ENCODE measurements at regions not wholly inside any gene's neighbourhood (a gene's known extent, or its start where the extent isn't known, plus 50 kb on each side); places are given as distances from the start of the nearest gene placed in this dataset.

GRCh38 chr6:21502682-21503081 lies 90.9 kb upstream of the SOX4 start:
- no peaks in the 10 kb centered on the region for H3K4me1 ChIP-seq
- no peaks in the 10 kb centered on the region for H3K36me3 ChIP-seq
- TF ChIP-seq EP300 (IDR thresholded peaks at IDR 0.05) (no peak), POLR2AphosphoS5 (IDR thresholded peaks at IDR 0.05) (no peak), POLR2A (IDR thresholded peaks at IDR 0.05) (no peak)
- TF ChIP-seq, protein P1, sequence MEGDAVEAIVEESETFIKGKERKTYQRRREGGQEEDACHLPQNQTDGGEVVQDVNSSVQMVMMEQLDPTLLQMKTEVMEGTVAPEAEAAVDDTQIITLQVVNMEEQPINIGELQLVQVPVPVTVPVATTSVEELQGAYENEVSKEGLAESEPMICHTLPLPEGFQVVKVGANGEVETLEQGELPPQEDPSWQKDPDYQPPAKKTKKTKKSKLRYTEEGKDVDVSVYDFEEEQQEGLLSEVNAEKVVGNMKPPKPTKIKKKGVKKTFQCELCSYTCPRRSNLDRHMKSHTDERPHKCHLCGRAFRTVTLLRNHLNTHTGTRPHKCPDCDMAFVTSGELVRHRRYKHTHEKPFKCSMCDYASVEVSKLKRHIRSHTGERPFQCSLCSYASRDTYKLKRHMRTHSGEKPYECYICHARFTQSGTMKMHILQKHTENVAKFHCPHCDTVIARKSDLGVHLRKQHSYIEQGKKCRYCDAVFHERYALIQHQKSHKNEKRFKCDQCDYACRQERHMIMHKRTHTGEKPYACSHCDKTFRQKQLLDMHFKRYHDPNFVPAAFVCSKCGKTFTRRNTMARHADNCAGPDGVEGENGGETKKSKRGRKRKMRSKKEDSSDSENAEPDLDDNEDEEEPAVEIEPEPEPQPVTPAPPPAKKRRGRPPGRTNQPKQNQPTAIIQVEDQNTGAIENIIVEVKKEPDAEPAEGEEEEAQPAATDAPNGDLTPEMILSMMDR (IDR thresholded peaks at IDR 0.05): no peak
- no peaks in the 10 kb centered on the region for H3K27me3 ChIP-seq
- 100% methylated on average over 1 of the region's 1 CpG for WGBS, 2 donors (ENCODE audit: low coverage in 1 of 2)
- no peak for ATAC-seq
- H3K27ac ChIP-seq: no peak overlapping the region
- no peak overlapping the region for H3K4me3 ChIP-seq
- H3K9me3 ChIP-seq: peaks cover 0 to 4% (median 0%) of the 10 kb centered on the region in 3 donors

- Histone ChIP-seq H3K27ac (no peak overlapping the region), H3K4me1 (no peaks in the 10 kb centered on the region), H3K9me3 (peaks cover 0 to 4% (median 0%) of the 10 kb centered on the region in 3 donors), H3K4me3 (no peak overlapping the region), H3K36me3 (no peaks in the 10 kb centered on the region), H3K27me3 (no peaks in the 10 kb centered on the region)
- WGBS, 2 donors (ENCODE audit: low coverage in 1 of 2): 35 to 46% methylated on average over 4 of the region's 6 CpGs
- no peak for ATAC-seq
- TF ChIP-seq POLR2A (IDR thresholded peaks at IDR 0.05) (no peak), POLR2AphosphoS5 (IDR thresholded peaks at IDR 0.05) (no peak), EP300 (IDR thresholded peaks at IDR 0.05) (no peak)
- TF ChIP-seq, protein P1 (IDR thresholded peaks at IDR 0.05): no peak
Measured at GRCh38 chr6:21504790-21505189, 88.8 kb upstream of the SOX4 start.

GRCh38 chr6:21505574-21505990 lies 88.0 kb upstream of the SOX4 start:
- ATAC-seq: no peak
- Histone ChIP-seq H3K36me3 (no peaks in the 10 kb centered on the region), H3K4me1 (no peaks in the 10 kb centered on the region), H3K27me3 (no peaks in the 10 kb centered on the region), H3K9me3 (peaks cover 0 to 4% (median 0%) of the 10 kb centered on the region in 3 donors), H3K27ac (no peak overlapping the region), H3K4me3 (no peak overlapping the region)
- 89 to 96% methylated on average over 5 of the region's 5 CpGs for WGBS, 2 donors (ENCODE audit: low coverage in 1 of 2)
- TF ChIP-seq POLR2AphosphoS5 (IDR thresholded peaks at IDR 0.05) (no peak), POLR2A (IDR thresholded peaks at IDR 0.05) (no peak), EP300 (IDR thresholded peaks at IDR 0.05) (no peak)
- TF ChIP-seq, protein P1 (IDR thresholded peaks at IDR 0.05): no peak

DNA sequence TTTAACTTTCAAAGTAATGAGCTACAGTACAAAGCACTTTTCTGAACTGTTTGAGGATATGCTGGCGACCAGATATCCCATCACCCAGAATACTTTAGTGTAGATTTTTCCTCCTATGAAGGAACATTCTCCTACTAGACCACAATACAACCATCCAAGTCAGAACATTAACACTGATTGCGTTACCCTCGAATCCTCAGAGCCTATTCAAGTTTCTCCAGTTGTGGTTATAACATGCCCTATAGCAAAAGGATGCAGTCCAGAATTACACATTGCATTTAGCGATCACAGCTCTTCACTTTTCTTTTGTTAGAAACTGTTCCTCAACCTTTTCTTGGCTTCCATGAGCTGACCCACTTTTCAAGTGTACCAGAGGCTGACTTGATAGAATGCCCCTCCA lies 87.4 kb upstream of the SOX4 start:
- ATAC-seq: no peak
- no peaks in the 10 kb centered on the region for H3K36me3 ChIP-seq
- WGBS, 2 donors (ENCODE audit: low coverage in 1 of 2): 91 to 97% methylated on average over 4 of the region's 4 CpGs
- H3K27me3 ChIP-seq: no peaks in the 10 kb centered on the region
- H3K4me3 ChIP-seq: no peak overlapping the region
- H3K4me1 ChIP-seq: no peaks in the 10 kb centered on the region
- peaks cover 0 to 4% (median 0%) of the 10 kb centered on the region in 3 donors for H3K9me3 ChIP-seq
- TF ChIP-seq, protein P1 (IDR thresholded peaks at IDR 0.05): no peak
- TF ChIP-seq POLR2AphosphoS5 (IDR thresholded peaks at IDR 0.05): no peak
- TF ChIP-seq EP300 (IDR thresholded peaks at IDR 0.05): no peak
- TF ChIP-seq POLR2A (IDR thresholded peaks at IDR 0.05): no peak
- H3K27ac ChIP-seq: no peak overlapping the region

- Histone ChIP-seq H3K4me3 (no peak overlapping the region), H3K9me3 (no peaks in the 10 kb centered on the region), H3K36me3 (no peaks in the 10 kb centered on the region), H3K4me1 (no peaks in the 10 kb centered on the region), H3K27me3 (no peaks in the 10 kb centered on the region), H3K27ac (no peak overlapping the region)
- 58 to 88% methylated on average over 2 of the region's 2 CpGs for WGBS, 2 donors (ENCODE audit: low coverage in 1 of 2)
- TF ChIP-seq POLR2A (IDR thresholded peaks at IDR 0.05): no peak
- no peak for TF ChIP-seq POLR2AphosphoS5 (IDR thresholded peaks at IDR 0.05)
- TF ChIP-seq, protein P1 (IDR thresholded peaks at IDR 0.05): no peak
- TF ChIP-seq EP300 (IDR thresholded peaks at IDR 0.05): no peak
- ATAC-seq: no peak
Measured at GRCh38 chr6:21507811-21508210, 85.7 kb upstream of the SOX4 start.
